Endothelial cell of umbilical vein (primary cell): ENCODE measurements at regions not wholly inside any gene's neighbourhood (a gene's known extent, or its start where the extent isn't known, plus 50 kb on each side); places are given as distances from the start of the nearest gene placed in this dataset.

Source experiments
- BruUV-seq: library from RNA; stranded (reverse); fragments of 400-500 nt; replicated peaks from 2 replicates; lab custom pipeline; 2021; lab: Mats Ljungman, UMichigan
- CTCF ChIA-PET: fragments of 300-600, 350-600 bp; sonication (Branson Sonifier 250); formaldehyde crosslinking; loops from one replicate; lab custom pipeline; 2021; ENCODE audit warnings: antibody characterized with exemption, inconsistent platforms; lab: Charles Lee
- POLR2A ChIA-PET: fragments of 300-600, 350-600 bp; sonication (Branson Sonifier 250); formaldehyde crosslinking; loops from one replicate; lab custom pipeline; 2021; ENCODE audit warnings: antibody characterized with exemption, inconsistent platforms; lab: Charles Lee
- DNase-seq: peaks from one replicate; pipeline ENCODE4 v3.0.0-alpha.2; 2011; ENCODE audit warnings: low read depth, low spot score
- FAIRE-seq: peaks from 2 replicates; lab custom pipeline; 2011; peaks lifted over from hg19 to GRCh38; lab: Jason Lieb, UNC
- H2AFZ ChIP-seq: 2 replicates; pipeline ENCODE4 v1.6.0; 2012; ENCODE audit warnings: low read depth, low read length, control low read depth, inconsistent platforms
- H3K27ac ChIP-seq: 2 replicates; pipeline ENCODE4 v1.5.1; 2011; ENCODE audit warnings: low read depth, mild to moderate bottlenecking, control low read depth, low read length, moderate library complexity; ENCODE audit not compliant: insufficient read depth
- H3K27me3 ChIP-seq, 2 experiments: 2 replicates each; pipeline versions ENCODE4 v1.6.0 to v1.6.1; 2011; ENCODE audit warnings: low read length in 2 of 2, mixed read lengths in 1 of 2; ENCODE audit not compliant: control insufficient read depth in 2 of 2, insufficient read depth in 2 of 2
- H3K36me3 ChIP-seq, 2 experiments: 2 replicates in 1 of 2; 3 replicates in 1 of 2; pipeline ENCODE4 v1.5.1; 2011; ENCODE audit warnings: low read length in 2 of 2, mild to moderate bottlenecking in 1 of 2, moderate library complexity in 1 of 2; ENCODE audit not compliant: control insufficient read depth in 2 of 2, insufficient read depth in 2 of 2; ENCODE audit errors: extremely low read depth in 1 of 2
- H3K4me1 ChIP-seq: 3 replicates; pipeline ENCODE4 v1.5.1; 2011; ENCODE audit warnings: mild to moderate bottlenecking, low read length; ENCODE audit not compliant: control insufficient read depth, insufficient read depth; ENCODE audit errors: extremely low read depth
- H3K4me2 ChIP-seq: 2 replicates; pipeline ENCODE4 v1.6.1; 2011; ENCODE audit warnings: low read length, control low read depth, mixed read lengths; ENCODE audit not compliant: insufficient read depth
- H3K4me3 ChIP-seq, 3 experiments: fragments of 200-600 bp in 1 of 3; sonication (generic), shearing (Covaris generic) in 1 of 3; replicated peaks in 1 of 3; 2 replicates each; pipeline ENCODE4 v1.5.1; 2011 to 2016; ENCODE audit warnings: control low read depth in 3 of 3, low read length in 3 of 3, mild to moderate bottlenecking in 2 of 3, inconsistent platforms in 1 of 3, low read depth in 1 of 3, moderate library complexity in 1 of 3; ENCODE audit not compliant: insufficient read depth in 1 of 3
- H3K79me2 ChIP-seq: 2 replicates; pipeline ENCODE4 v1.6.0; 2012; ENCODE audit warnings: low read length, inconsistent platforms; ENCODE audit not compliant: control insufficient read depth, insufficient read depth
- H3K9ac ChIP-seq: replicated peaks from 2 replicates; pipeline ENCODE3; 2011; ENCODE audit warnings: low read length, control low read depth; ENCODE audit not compliant: insufficient read depth; ENCODE audit errors: extremely low read depth
- H3K9me1 ChIP-seq: replicated peaks from 3 replicates; pipeline ENCODE4 v1.6.0; 2011; ENCODE audit warnings: mild to moderate bottlenecking, low read length; ENCODE audit not compliant: control insufficient read depth, insufficient read depth; ENCODE audit errors: extremely low read depth
- H3K9me3 ChIP-seq: replicated peaks from 2 replicates; pipeline ENCODE4 v1.5.1; 2012; ENCODE audit warnings: low read length, inconsistent platforms; ENCODE audit not compliant: control insufficient read depth, insufficient read depth
- H4K20me1 ChIP-seq: replicated peaks from 2 replicates; pipeline ENCODE3; 2011; ENCODE audit warnings: mild to moderate bottlenecking, low read length; ENCODE audit not compliant: control insufficient read depth, insufficient read depth; ENCODE audit errors: extremely low read depth
- EZH2 ChIP-seq: IDR thresholded peaks from 2 replicates; pipeline ENCODE4 v1.6.1; 2012; ENCODE audit warnings: borderline replicate concordance, low read depth, mild to moderate bottlenecking, moderate library complexity, low read length, inconsistent platforms; ENCODE audit not compliant: severe bottlenecking
- FOS ChIP-seq: IDR thresholded peaks from 2 replicates; pipeline ENCODE4 v1.6.1; 2011; ENCODE audit warnings: mild to moderate bottlenecking, low read length, moderate library complexity, borderline replicate concordance; ENCODE audit not compliant: insufficient read depth
- GATA2 ChIP-seq: IDR thresholded peaks from 2 replicates; pipeline ENCODE4 v1.7.0; 2011; ENCODE audit warnings: low read depth, mild to moderate bottlenecking, moderate library complexity, mixed read lengths, low read length; ENCODE audit not compliant: insufficient read length, insufficient read depth
- JUN ChIP-seq: IDR thresholded peaks from 2 replicates; pipeline ENCODE4 v1.6.1; 2011; ENCODE audit warnings: borderline replicate concordance, low read depth; ENCODE audit not compliant: insufficient read length, insufficient read depth
- MYC ChIP-seq: IDR thresholded peaks from one replicate; pipeline ENCODE4 v1.6.1; 2011; ENCODE audit warnings: mild to moderate bottlenecking, low read depth, low read length
- POLR2A ChIP-seq: IDR thresholded peaks from 2 replicates; pipeline ENCODE4 v1.6.1; 2012; ENCODE audit warnings: low read depth, mild to moderate bottlenecking, control low read depth, low read length
- POLR2AphosphoS5 ChIP-seq: IDR thresholded peaks from 2 replicates; pipeline ENCODE4 v1.6.1; 2012; ENCODE audit warnings: low read depth, mild to moderate bottlenecking, control low read depth, low read length, moderate library complexity; ENCODE audit not compliant: insufficient read depth
- dilution Hi-C: fragments of 300-500 bp; cut with MboI; formaldehyde crosslinking; loops from one replicate; pipeline ENCODE4 v1.15.0; 2019; ENCODE audit warnings: low sequenced_read_pairs; ENCODE audit not compliant: extremely low pct_ligation_motif_present
- intact Hi-C: fragments of 100-400 bp; cut with micrococcal nuclease; formaldehyde crosslinking; loops from one replicate; pipeline ENCODE4 v1.10.0; 2022
- TF ChIP-seq, protein P1 (sequence below), 2 donors: IDR thresholded peaks; 1 replicate in 1 of 2; 2 replicates in 1 of 2; pipeline ENCODE4 v1.5.1; 2011; ENCODE audit warnings: low read length in 2 of 2, mild to moderate bottlenecking in 2 of 2, moderate library complexity in 2 of 2, control low read depth in 1 of 2, inconsistent platforms in 1 of 2, low read depth in 1 of 2; ENCODE audit not compliant: insufficient read depth in 1 of 2; ENCODE audit errors: extremely low read depth in 1 of 2
- TF ChIP-seq, protein P2 (sequence below): IDR thresholded peaks from 2 replicates; pipeline ENCODE4 v1.6.1; 2011; ENCODE audit not compliant: insufficient read depth, insufficient read length

DNA sequence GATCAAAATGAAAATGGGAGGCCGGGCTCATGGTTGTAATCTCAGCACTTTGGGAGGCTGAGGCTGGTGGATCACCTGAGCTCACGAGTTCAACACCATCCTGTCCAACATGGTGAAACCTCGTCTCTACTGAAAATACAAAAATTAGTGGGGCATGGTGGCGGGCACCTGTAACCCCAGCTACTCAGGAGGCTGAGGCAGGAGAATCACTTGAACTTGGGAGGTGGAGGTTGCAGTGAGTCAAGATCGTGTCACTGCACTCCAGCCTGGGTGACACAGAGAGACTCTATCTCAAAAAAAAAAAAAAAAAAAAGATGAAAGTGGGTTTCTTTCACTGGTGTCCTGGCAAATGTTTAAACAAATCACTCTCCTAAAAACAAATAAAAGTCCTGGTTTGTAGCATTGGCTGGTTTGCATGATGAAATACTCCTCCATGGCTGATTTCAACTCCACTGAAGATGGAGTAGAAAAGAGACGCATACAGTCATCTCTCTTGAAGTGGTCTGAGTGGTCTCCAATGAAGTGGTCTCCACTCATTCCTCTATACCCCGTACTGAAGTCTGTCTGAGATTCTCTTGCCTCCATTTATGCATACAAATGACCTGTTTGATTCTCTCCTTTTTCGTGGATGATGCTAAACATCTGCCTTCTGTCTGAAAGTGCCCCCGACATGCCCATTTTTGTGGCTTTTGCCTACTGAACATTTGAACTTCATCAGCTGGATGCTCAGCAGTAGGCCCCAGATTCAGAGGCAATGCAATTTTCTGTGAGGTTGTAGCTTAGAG, 153.0 kb upstream of the FAM20A start:
- dilution Hi-C loops (no loop called here), intact Hi-C loops (no loop called here)
- Histone ChIP-seq H3K4me1 (peaks cover 3% of the 10 kb centered on the region), H3K36me3 (no peaks in the 10 kb centered on the region), H2AFZ (no peak overlapping the region), H3K9ac (no peak overlapping the region), H3K9me1 (no peaks in the 10 kb centered on the region), H3K9me3 (no peaks in the 10 kb centered on the region), H3K4me2 (no peak overlapping the region), H3K27ac (no peak overlapping the region), H3K79me2 (no peaks in the 10 kb centered on the region), H3K4me3 (no peak overlapping the region), H3K27me3 (no peaks in the 10 kb centered on the region), H4K20me1 (no peaks in the 10 kb centered on the region)
- FAIRE-seq (no peak), DNase-seq (no peak)
- BruUV-seq: no TSS peak
- TF ChIP-seq, protein P1, sequence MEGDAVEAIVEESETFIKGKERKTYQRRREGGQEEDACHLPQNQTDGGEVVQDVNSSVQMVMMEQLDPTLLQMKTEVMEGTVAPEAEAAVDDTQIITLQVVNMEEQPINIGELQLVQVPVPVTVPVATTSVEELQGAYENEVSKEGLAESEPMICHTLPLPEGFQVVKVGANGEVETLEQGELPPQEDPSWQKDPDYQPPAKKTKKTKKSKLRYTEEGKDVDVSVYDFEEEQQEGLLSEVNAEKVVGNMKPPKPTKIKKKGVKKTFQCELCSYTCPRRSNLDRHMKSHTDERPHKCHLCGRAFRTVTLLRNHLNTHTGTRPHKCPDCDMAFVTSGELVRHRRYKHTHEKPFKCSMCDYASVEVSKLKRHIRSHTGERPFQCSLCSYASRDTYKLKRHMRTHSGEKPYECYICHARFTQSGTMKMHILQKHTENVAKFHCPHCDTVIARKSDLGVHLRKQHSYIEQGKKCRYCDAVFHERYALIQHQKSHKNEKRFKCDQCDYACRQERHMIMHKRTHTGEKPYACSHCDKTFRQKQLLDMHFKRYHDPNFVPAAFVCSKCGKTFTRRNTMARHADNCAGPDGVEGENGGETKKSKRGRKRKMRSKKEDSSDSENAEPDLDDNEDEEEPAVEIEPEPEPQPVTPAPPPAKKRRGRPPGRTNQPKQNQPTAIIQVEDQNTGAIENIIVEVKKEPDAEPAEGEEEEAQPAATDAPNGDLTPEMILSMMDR (IDR thresholded peaks at IDR 0.05; ENCODE audit: extremely low read depth in 1 of 2, insufficient read depth in 1 of 2, low read depth in 1 of 2, low read length in 2 of 2): no peak
- TF ChIP-seq EZH2: no peak
- no peak for TF ChIP-seq MYC
- TF ChIP-seq GATA2: no peak
- no peak for TF ChIP-seq POLR2A
- no peak for TF ChIP-seq JUN
- no peak for TF ChIP-seq FOS
- TF ChIP-seq, protein P2, sequence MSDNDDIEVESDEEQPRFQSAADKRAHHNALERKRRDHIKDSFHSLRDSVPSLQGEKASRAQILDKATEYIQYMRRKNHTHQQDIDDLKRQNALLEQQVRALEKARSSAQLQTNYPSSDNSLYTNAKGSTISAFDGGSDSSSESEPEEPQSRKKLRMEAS: no peak
- no peak for TF ChIP-seq POLR2AphosphoS5
- CTCF ChIA-PET: interaction anchor here (1.5 kb wide), 1 partner anchor 18 kb away, joined by 4 read pairs; no protein-coding TSS in a partner anchor
- POLR2A ChIA-PET: no interaction called here
